ENCODE measurements at regions not wholly inside any gene's neighbourhood (a gene's known extent, or its start where the extent isn't known, plus 50 kb on each side); places are given as distances from the start of the nearest gene placed in this dataset.

DNA sequence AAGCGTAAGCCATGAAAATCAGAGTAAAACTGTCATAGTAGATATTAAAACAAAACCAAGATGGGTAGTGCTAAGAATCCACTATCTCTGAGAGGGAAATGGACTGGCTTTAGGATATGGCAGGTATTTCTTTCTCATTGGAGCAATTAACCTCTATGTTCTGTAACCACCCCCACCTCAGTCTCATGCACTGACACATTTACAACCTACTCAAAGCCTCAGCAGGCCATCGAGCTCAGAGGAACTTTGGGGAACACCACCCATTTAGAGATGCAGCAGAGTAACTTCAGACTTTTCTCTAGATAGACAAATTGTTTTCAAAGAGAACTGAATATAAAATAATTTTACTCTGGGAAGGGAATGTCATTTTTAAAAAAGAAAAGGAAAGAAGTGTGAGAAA lies 615.8 kb upstream of the ZFHX3 start:
- no peak for FAIRE-seq

DNA sequence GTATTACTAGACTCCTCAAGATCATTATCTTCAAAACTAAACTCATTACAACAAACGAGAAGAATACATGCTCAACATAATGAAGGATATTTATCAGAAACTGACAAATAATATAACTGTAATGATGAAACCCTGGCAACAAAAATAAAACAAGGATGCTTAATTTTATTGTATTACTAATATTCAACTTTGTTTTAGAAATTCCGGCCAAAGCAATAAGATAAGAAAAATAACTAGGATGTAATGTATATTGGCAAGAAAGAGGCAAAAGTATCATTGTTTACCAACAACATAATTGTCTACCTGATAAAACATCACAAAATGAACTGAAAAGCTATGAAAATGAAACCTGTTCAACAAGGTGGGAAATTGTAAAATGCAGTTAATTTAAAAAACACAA lies 588.3 kb upstream of the ZFHX3 start:
- FAIRE-seq: no peak

DNA sequence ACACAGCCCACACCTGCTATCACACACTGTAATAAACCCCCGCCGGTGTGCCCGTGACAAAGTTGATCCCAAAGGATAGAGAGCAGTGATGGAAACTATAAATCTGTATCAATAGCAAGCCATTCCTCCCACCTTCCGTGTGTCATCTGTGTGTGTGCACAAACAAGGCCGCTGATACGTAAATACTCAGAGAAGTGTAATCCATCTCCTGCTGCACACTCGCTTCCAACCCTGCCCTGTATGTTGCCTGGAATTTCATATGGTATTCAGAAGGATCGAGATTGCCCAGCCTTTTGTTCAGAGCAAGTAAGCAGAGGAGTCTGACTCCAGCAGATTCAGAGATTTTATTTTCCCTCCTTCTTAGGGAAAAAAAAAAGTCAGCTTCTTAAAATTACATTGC lies 581.1 kb upstream of the ZFHX3 start:
- FAIRE-seq: no peak

DNA sequence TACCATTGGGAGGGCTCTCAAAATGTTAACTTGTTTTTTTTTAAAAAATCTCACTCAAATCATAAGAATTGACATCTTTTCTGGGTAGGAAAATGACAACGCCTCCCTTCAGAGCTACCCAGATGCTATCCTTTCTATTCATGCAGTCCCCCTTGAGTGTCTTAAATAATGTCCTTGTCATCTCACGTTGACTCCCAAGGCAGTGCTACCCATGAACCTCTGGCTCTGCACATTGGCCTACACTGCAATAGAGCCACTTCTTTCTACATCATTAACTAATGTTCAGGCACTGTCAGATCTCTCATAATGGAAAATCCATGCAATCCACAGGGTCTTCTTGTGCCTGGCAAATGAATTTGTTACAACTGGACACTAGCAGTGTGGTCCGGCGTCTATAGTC lies 569.8 kb upstream of the ZFHX3 start:
- no peak for FAIRE-seq

DNA sequence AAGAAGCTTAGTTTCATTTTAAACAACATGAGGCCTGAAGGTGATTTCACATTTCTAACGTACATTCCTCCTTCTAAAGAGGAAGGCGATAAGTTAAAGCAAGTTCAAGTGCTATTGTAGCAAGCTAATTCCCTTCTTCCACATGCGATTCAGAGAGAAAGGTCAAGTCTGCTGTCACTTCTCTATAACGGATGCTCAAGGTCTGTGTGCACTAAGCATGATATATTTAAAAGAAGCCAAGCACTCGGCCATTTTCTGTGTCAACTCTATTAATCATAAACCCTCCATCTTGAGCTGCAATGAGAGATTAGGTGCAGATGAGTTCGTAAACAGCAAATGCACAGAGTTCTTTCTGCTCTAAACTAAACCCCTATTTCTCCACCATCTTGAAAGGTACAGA lies 568.8 kb upstream of the ZFHX3 start:
- FAIRE-seq: no peak

DNA sequence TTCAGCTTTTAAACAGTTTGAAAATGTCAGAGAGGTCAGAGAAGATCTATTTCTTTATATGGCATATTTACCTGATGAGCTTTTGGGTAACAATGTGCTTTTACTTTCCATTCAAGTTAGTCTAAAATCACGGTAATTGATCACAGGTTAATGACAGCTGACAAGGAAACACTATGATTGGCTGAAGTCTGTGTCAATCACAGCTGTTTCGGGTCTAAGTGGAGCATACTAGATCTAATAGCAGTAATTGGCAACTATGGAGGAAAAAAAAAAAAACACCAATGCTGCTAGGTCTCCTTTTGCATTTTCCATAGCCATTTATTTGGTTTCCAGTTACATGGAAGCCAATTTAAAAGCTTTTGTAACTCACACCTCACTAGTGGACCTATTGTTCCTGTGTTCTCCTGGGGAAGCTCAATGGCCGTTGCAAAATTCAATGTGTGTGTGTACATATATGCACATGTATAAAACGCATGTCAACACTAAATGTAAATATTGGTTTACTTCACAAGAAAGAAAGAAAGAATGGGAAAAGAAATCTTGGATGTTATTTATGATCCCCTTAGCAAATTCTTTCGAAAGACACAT lies 568.3 kb upstream of the ZFHX3 start:
- no peak for FAIRE-seq

DNA sequence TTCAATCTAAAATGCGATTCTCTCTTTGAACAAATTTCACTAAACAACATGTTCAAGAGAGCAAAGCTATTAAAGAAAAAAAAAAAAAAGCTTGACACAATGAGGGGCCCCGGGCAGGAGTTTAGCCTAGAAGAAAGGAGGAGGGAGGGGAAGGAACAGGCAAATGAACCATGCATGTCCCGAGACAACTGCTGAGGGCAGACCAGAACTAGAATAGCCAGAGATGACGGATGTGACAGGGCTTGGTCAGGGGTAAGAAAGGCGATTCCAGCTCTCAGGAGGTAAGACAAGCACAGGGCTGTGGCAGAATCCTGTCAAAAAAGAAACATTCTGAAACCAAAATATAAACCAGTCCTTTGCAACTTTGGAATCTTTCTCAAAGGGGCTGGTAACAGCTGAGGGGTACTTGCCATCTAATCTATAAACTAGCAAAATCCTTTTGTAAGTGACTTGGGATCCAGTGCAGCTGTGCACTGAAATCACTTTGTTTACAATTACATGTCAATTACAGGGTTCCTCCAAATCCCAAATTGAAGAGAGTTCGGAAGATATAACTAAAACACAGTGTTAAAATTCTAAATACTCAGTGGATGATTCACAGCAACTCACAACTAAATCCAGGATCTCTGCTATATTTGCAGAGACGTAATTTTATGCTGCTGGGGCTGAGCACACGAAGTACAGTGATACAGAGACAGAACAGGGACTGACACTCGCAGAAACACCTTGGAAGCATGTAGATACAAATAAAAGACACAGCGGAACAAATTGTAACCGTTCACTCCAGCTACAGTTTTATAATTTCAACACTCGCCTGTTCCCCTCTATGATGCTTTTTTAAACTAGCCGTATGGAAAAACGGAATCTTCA lies 567.4 kb upstream of the ZFHX3 start:
- no peak for FAIRE-seq

DNA sequence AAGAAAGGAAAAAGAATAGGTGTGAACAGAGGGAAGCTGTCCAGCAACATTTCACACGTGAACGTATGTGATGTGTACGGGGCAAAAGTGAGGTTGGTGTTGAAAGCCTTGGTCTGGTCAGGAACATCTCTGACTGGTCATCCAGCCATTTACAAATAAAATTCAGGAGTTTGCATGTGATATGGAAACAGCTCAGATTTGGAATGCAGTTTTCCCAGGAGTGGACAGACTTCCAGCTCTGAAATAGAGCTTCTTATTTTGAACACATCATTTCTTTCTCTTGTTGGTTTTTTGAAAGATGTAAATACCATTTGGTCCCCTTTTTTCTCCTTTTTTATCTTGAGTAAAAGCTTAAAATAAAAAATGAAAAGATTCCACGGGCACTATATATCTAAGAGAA lies 566.2 kb upstream of the ZFHX3 start:
- FAIRE-seq: no peak

DNA sequence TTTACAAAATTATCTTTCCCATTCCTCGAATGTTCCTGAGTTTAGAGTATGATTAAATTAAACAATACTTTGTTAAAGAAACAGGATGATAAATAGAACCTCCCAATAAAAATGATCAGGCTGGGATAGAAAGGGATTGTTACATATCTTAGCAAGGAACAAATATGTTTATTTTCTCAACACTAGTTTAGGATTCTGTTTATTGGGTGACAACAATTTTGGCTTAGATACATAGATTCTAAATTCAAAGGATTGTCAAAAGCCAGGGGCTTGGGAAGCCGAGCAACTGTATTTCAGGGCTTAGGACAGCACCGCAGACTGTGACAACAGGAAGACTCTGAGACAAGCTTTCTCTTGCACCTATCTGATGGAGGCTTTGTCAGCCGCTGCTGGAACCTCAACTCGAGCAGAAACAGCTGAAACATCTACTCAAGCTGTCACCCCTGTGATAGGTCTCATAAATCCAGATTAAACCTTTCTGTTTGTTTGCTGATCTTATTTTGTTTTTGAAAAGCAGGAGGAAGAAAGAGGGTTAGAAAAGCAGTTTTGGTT lies 562.8 kb upstream of the ZFHX3 start:
- FAIRE-seq: no peak

DNA sequence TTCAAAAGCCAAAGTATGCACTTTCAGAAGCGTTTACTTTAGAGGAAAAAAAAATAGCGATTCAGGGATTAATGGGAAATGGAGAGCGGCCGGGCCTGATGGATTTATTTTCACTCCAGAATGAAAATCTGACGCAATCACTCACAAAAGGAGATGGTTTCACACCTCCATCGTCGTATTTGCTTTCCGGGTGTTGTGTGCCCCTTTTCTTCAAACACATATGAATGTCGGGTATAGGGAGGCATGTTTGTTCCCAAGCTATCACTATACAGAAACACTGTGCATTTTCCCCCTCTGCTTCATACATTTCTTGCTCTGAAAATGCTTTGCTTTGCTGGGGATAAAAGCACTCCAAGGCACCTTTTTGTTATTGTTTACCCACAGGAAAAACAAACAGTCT lies 562.2 kb upstream of the ZFHX3 start:
- FAIRE-seq: no peak

DNA sequence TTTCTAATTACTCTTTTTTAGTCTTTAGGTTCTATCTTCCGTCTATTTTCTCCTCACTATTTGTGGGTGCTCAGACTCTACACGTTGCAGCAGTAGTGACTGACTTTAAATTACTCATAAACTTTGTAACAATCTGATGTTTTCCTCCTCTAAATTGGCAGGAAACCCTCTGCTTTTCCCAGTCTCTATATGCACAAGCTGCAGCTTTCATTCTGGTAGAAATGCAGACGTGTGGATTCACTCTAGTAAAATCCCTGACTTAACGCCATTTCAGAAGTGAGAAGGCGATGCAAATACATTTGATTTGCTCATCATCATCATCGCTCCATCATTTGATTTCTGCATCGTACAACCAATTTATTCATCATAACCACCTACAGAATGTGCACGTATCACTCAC lies 561.0 kb upstream of the ZFHX3 start:
- FAIRE-seq: no peak

DNA sequence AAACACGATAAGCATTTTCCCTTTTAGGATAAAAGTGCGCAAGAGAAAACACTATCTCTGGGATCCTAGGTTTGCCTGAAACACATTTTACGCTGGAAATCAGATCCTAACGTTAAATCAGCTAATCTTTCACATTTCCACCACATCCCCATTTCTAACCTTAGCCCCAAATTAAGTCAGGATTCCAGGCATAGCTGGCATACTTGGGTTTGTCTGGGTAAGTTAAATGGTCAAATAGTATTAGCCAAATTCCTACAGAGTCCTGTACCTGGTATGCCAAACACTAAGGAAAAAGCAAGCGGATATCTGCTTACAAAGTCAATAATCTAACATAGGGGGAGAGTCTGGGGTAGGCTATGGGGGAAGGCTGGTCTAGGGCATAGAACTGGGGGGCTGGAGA lies 557.4 kb upstream of the ZFHX3 start:
- no peak for FAIRE-seq

DNA sequence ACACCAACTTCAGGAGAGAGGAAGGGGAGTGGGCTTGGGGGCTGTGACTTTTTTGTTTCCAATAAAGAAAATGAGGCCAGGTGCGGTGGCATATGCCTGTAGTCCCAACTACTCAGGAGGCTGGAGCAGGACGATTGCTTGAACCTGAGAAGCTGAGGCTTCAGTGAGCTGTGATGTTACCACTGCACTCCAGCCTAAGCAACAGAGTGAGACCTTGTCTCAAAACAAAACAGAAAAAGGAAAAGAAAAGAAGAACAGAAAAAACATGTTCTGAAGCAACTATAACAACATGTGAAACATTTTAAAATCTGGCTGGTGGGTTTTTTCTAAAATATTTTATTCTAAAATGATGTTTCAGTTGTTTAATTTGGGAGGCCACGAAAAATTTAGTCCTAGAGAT lies 554.0 kb upstream of the ZFHX3 start:
- FAIRE-seq: no peak

DNA sequence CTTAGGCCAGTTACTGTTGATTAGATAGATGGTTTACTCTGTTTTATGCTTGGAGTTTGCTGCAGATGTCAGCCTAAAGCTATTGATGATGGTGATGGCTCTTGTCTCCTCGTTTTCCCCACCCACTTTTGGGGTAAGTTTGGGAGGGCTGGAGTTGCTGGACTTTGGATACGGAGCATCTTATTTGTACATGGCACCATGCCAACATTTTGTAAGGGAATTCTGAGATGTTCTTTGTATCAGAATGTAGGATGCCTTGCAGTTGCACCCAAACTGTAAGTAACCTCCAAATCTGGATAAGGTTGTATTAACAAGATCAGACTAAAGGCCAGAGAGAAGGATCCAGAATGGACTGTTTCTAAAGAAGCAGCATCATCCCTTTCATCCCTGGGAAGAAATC lies 551.9 kb upstream of the ZFHX3 start:
- no peak for FAIRE-seq

DNA sequence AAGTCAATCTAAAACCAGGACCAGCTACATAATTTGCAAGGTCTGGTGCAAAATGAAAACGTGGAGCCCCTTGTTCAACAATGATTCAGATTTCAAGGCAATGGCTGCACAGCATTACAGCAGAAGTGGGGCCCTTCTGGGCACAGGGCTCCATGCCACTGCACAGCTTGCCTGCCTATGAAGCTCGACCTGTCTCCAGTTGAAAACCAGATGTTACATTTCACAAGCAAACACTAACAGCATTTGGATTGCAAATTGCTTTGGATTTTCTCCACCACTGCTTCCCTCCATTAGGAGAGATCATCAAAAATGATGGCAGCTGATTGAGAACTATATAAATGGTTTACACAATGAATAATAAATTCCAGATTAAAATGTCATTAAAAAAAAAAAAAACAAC lies 551.4 kb upstream of the ZFHX3 start:
- no peak for FAIRE-seq

DNA sequence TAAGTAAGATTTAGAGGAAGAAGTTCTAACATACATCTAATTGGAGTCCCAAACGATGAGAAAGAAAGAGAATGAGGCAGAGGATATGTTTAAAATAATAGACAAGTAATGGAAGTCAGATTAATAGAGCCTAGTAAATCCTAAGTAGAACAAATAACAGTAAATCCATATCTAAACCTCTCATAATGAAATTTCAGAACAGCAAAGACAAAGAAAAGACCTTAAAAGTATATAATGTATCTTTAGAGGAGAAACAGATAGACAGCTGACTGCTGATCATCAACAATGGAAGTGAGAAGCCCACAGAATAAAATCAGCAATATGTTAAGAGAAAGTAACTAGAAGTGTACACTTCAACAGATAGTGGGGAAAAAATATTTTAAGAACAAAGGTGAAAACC lies 536.2 kb upstream of the ZFHX3 start:
- FAIRE-seq: no peak

DNA sequence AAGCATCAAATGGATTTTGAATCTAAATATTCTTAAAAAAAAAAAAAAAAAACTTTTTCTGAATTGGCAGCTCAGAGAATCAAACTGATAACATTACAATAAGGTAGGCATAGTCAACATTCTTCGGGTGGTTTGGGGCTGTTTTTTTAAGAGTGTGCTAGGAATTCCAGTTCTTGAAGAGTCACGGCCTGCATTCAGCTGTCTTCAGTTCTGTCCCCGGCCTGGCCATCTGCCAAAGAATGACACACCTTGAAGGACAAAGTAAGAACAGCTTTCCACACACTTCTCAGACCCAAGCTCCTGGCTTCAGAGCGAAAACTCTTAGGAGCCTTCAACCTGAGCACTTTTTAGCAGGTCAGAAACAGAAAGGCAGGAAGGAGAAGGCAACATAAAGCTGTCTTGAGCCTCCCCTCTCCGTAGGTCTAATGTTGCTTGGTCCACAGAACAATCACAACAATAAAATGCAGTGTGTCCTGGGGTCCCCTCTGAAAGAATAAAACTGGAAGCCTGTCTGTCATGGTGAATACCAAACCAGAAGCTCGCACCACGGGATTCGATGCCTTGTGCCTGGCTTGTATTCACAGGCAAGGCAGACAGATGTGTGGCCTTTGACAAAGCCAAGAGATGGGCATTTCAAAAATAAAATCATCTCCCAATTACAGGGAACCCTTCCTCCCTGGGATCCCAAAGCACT lies 524.4 kb upstream of the ZFHX3 start:
- no peak for FAIRE-seq

DNA sequence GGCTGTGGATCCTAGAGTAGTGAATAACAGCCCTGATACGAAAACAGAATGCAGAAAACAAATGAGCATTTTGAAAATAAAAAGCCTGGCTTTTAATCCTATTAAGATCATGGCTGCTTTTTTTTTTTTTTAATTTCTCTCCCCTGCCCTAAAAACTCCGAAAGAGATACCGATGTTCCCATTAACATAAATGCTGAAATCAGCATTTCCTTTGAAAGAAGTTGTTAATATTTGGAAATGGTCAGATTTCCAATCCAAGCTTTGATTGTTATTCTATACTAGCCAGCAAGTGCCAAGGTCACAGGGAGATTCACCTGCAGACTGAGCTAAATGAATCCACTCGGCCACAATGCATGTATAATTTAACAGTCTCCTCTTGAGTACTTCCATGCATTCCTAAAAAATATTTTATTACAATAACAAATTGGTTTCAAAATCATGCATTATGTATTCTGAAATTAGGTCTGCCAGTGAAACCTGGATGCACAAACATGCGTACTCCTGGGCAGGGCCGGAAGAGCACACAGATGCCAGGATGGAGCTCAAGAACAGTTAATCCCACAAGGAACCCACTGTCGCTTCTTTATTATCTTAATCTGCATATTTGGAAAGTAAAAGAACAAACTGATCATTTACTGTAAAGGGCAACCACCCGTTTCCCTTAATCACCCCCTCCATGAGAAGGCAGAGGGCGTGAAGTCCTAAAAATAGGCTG lies 521.5 kb upstream of the ZFHX3 start:
- FAIRE-seq: no peak

DNA sequence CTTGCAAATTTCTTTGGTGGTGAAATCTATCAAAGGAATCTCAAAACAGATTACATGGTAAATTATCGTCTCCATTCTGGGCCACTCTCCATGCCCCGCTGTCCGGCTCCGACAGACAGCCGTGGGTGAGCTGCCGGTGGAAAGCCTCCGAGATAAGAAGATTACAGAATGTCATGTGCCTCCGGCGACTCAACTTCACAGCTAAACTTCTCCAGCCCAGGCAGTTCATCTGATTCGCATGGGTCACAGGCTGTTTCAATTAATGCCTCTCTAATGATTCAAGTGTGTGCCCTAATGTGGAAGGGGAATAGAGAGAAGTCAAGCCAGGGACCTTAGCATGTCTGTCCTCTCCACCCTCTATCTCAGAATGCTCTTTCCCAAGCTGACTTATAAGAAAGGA lies 520.8 kb upstream of the ZFHX3 start:
- no peak for FAIRE-seq

DNA sequence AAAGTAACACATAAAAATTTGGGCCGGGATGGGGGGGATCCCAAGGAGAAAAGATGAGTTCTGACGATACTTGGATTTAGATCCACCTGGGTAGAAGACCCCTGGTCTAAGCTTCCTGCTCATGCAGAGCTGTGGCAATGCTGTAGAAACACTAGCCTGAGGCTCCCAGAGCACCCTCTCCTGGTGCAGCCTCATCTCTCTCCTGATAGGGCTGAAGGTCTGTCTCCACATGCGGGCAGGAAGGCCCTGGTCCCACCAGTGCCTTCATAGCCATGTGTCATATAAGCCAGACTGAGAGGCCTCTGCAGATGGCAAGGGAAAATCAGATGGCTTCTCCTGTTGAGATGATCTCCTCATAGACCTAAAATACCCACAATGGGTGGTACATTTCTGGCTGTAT lies 518.0 kb upstream of the ZFHX3 start:
- FAIRE-seq: no peak

DNA sequence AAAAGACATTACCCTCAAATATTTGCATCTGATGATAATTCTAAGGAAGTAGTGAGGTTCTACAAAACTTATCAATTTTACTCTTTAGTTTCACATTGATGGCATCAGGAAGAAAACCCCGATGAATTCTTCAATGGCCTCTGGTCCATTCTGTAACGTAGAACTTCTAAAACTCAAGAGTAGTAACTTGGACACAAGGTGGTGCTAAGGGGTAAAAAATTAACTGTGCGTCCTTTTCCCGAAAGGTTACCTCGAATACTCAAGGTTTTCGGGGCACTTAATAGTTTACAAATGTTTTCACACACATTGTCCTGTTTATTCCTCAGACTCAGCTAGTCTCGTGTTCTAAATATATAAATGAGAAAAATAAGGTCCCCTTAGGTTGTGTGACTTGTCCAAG lies 517.3 kb upstream of the ZFHX3 start:
- no peak for FAIRE-seq

DNA sequence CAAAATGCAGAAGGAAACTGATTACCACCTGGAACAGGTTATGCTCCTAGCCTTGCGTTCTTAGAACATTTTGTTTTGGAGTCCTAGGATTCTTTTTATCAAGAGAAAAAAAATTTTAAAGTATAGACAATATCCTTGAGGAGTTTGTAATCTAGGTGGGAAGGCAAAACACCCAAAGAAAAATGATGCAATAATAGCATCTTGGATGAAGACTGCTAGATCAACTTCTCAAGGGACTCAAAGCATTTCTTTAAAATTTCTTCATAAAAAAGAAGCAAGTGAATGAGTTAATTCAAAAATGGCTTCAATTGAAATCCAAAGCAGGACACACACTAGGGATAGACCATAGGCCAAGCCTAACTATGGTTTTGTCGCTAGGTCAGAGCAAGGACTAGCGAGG lies 515.8 kb upstream of the ZFHX3 start:
- FAIRE-seq: no peak

DNA sequence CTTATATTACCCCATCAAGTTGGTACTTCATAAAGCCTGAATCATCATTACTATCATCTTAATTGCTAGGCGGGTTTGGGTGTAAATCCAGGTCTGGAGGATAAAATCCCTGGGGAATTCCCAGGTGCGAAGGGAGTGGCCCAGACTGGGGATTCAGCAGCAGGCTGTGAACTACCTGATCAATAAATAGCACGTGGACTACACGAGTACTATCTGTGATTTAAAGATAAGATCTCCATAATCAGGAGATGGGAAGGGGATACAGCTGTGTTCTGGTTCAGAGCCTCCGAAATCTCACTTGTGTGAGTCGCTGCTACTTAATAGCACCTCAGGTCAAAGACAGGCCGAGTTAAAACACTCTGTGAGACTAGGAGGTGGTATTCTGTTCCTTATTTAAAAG lies 512.6 kb upstream of the ZFHX3 start:
- no peak for FAIRE-seq

Data from G401.6 (cell line).